GM20000 (cell line): ENCODE measurements at regions not wholly inside any gene's neighbourhood (a gene's known extent, or its start where the extent isn't known, plus 50 kb on each side); places are given as distances from the start of the nearest gene placed in this dataset.

Experiments
- DNase-seq: peaks from one replicate; pipeline ENCODE4 v3.0.0; 2012; ENCODE audit warnings: low spot score
- TF ChIP-seq, protein P1 (sequence below): IDR thresholded peaks from 2 replicates; pipeline ENCODE4 v1.5.1; 2012; ENCODE audit warnings: mild to moderate bottlenecking, control low read depth; ENCODE audit errors: extremely low read depth, missing control alignments

DNA sequence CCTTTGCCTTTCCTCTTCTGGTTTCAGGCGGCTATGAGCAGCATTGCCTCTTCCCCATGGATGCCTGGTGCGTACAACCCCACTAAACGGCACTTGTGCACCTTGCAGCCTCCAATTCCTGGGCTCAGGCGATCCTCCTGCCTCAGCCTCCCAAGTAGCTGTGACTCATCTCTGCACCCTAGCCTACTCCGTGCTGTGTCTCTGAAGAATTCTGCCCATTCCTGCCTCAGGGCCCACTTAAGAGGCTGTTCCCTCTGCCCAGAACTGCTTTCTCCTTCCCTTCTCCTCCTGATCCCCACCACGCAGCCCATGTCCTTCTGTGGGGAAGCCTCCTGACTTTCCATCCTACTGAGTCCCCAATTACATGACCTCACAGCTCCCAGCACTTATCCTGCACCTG, 142.2 kb upstream of the ZNF507 start:
- TF ChIP-seq, protein P1, sequence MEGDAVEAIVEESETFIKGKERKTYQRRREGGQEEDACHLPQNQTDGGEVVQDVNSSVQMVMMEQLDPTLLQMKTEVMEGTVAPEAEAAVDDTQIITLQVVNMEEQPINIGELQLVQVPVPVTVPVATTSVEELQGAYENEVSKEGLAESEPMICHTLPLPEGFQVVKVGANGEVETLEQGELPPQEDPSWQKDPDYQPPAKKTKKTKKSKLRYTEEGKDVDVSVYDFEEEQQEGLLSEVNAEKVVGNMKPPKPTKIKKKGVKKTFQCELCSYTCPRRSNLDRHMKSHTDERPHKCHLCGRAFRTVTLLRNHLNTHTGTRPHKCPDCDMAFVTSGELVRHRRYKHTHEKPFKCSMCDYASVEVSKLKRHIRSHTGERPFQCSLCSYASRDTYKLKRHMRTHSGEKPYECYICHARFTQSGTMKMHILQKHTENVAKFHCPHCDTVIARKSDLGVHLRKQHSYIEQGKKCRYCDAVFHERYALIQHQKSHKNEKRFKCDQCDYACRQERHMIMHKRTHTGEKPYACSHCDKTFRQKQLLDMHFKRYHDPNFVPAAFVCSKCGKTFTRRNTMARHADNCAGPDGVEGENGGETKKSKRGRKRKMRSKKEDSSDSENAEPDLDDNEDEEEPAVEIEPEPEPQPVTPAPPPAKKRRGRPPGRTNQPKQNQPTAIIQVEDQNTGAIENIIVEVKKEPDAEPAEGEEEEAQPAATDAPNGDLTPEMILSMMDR = no peak
- no peak for DNase-seq

DNA sequence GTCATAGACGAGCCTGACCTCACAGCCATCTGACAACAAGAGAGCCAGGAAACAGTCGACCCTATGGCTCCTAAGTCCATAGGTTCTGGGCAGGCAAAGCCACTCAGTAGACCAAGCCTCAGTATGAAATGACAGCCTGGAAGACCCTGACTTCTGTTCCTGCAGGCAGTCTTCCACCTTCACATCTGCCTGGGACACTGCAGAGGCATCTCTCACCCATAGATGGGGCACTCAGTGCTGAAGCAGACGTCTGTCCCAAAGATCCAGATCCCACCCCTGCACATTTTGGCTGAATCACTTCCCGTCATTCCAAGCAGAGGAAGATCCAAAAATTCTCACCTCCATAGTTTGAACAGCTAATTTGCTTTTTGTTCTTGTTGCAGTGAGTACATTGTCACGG, 139.3 kb upstream of the ZNF507 start:
- no peak for DNase-seq
- TF ChIP-seq, protein P1 = no peak

DNA sequence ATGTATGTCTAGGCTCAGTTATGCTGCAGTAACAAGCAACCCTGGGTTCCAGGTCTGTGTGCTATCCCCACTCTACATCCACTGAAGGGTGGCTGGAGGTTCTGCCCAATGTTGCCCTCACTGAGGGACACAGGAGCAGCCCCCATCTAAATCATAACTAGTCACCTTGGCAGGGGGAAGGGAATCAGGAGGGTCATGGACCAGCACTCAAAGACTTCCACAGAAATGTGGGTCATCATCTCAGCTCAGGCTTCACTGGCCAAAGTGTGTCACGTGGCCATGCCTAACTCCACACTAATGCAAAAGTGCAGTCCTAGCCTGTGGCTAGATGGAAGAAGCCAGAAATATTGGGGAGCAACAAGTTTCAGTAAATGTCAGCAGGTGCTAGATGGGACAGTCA, 137.3 kb upstream of the ZNF507 start:
- TF ChIP-seq, protein P1 = no peak
- no peak for DNase-seq

DNA sequence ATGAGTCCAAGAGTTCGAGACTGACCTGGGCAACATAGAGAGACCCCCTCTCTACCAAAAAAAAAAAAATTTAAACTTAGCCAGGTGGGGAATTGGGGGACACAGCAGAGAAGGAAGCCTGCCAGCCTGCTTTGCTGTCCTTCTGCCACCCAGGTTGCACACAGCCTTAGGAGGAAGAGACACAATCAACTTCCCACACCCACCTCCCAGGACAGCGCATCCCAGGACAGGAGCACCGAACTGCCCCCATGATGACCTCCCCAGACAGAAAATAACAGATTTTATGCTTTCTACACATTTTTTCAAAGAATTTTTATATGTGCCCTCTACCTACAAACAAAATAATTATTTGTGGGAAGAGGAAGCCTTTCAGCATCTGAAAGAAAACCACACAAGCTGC, 126.0 kb upstream of the ZNF507 start:
- TF ChIP-seq, protein P1 = no peak
- no peak for DNase-seq

DNA sequence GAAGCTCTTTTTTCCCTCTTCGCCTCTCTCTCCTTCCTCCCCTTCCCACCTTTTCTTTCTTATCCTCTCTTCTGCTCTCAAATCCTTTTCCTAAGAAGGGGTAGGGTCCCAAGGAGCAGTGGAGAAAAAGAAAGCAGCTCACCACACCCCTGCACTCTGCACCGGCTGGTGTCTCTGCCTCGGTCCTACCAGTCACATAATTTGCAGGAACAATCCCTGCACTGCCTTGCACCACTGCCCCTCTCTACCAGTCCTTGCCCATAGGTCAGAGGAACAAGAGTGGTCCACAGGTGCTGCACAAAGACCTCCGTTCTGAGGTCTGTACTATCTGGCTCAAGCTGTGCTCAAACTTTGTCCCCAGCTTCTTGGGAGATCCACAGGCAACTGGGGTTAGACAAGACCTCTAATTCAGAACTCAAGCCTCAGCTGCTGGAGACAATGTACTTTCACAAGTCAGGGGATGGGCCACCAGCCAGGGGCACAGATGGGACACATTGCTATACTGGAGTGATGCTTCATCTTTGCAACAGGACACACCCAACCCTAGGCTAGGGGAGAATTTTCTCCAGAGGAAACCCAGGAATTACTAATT, 125.4 kb upstream of the ZNF507 start:
- no peak for DNase-seq
- TF ChIP-seq, protein P1 = no peak

DNA sequence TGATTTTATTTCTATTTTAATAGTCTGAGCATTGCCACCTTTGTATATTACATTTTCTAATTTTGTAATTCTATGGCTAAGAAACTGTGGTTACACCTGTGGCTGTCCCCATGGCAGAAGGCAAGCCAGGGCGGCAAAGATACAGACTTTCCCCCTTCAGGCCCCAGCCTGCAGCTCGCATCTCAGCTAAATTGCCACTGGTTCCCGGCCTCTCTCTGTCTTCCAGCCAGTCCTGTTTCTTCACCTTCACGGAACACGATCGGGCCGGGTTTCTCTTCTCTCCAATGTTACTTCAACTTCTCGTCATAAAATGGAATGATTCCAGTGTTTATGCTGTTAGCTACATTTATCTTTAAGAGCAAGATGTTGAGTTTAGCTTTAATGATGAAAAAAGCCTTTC, 124.5 kb upstream of the ZNF507 start:
- no peak for DNase-seq
- TF ChIP-seq, protein P1 = no peak

DNA sequence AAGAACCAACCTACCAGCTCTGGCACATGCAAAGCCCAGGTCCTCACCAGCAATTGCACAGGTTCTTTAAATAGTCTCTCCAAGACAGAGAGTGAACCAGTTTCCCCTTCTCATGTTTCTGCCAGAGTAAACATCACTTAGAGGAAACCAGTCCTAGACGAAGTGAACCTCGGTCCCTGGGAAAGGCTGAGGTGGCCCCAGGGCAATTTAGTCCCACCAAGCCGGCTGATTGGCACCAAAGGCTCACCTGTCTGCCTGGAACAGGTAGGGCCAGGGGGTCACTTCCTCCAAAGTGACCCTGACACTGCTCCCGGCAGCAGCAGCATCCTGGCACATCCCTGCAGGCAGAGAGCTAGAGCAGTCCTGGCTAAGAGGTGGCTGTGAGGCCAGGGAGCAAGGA, 122.9 kb upstream of the ZNF507 start:
- DNase-seq = no peak
- TF ChIP-seq, protein P1 = no peak

DNA sequence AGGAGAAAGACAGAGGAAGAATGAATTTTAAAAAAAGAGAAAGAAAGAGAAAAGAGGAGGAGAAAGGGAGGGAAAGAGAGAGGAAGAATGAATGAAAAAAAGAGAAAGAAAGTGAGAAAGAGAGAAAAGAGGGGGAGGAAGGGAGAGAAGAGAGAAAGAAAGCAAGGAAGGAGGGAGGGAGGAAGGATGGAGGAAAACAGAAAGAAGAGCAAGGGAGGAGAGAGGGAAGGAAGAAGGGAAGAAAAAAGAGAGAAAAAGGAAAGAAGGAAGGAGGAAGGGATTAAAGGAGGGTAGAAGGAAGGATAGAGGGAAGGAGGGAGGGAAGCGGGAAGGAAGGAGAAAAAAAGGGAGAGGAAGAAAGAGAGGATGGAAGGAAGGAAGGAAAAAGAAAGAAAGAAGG, 122.3 kb upstream of the ZNF507 start:
- no peak for DNase-seq
- TF ChIP-seq, protein P1 = no peak
